ENCODE measurements at regions not wholly inside any gene's neighbourhood (a gene's known extent, or its start where the extent isn't known, plus 50 kb on each side); places are given as distances from the start of the nearest gene placed in this dataset.
"Not testable (repeated sequence)": the region's sequence is repeated elsewhere in the genome, so short reads cannot be mapped to it uniquely, and the experiment has no call there.

DNA sequence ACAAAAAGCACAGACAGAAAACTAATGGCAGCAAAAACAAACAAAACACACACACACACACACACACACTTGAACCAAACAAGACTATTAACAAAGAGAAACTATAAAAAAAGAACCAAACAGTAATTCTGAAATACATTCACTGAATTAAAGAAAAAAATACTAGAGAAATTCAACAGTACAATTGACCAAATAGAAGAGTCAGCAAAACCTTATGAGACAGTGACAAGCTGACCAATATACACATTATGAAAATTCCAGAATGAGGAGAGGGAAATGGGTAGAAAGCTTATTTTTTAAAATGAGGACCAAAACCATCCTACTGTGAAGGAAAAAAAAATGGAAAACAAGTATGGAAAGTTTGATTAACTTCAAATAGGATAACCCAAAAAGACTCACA is 212.2 kb upstream of the BTBD3 start:
- no peaks in the 10 kb centered on the region for H3K4me1 ChIP-seq (ENCODE audit: control insufficient read depth in 1 of 2, insufficient read depth in 2 of 2, low read depth in 1 of 2, low read length in 1 of 2)
- DNase-seq, result no peak
- H3K27ac ChIP-seq (ENCODE audit: low read depth in 2 of 2, low read length in 1 of 2), result no peak overlapping the region
- H3K9me3 ChIP-seq, result no peaks in the 10 kb centered on the region
- ChIA-PET POLR2A (no interaction called here), CTCF (interaction anchor here (1.2 kb wide), 1 partner anchor 11 kb away, joined by 4 read pairs; no protein-coding TSS in a partner anchor)
- no peaks in the 10 kb centered on the region for H4K20me1 ChIP-seq (ENCODE audit: insufficient read depth)
- H3K9ac ChIP-seq, result no peak overlapping the region
- no peak for TF ChIP-seq RCOR1 (IDR thresholded peaks at IDR 0.05; ENCODE audit: low read length)
- no peak for TF ChIP-seq TEAD4 (IDR thresholded peaks at IDR 0.05; ENCODE audit: borderline replicate concordance, insufficient read depth)
- TF ChIP-seq EP300 (IDR thresholded peaks at IDR 0.05; ENCODE audit: borderline replicate concordance in 1 of 2, low read depth in 1 of 2, low read length in 1 of 2), result no peak
- no peak for TF ChIP-seq CHD2 (IDR thresholded peaks at IDR 0.05; ENCODE audit: low read length, partially characterized antibody)
- no peak for TF ChIP-seq TCF12 (IDR thresholded peaks at IDR 0.05)
- no peak for TF ChIP-seq SMC3 (IDR thresholded peaks at IDR 0.05; ENCODE audit: low read depth, low read length)
- no peak for TF ChIP-seq GABPA (IDR thresholded peaks at IDR 0.05; ENCODE audit: low read depth)
- TF ChIP-seq ELF1 (IDR thresholded peaks at IDR 0.05), result no peak
- TF ChIP-seq, protein P1, sequence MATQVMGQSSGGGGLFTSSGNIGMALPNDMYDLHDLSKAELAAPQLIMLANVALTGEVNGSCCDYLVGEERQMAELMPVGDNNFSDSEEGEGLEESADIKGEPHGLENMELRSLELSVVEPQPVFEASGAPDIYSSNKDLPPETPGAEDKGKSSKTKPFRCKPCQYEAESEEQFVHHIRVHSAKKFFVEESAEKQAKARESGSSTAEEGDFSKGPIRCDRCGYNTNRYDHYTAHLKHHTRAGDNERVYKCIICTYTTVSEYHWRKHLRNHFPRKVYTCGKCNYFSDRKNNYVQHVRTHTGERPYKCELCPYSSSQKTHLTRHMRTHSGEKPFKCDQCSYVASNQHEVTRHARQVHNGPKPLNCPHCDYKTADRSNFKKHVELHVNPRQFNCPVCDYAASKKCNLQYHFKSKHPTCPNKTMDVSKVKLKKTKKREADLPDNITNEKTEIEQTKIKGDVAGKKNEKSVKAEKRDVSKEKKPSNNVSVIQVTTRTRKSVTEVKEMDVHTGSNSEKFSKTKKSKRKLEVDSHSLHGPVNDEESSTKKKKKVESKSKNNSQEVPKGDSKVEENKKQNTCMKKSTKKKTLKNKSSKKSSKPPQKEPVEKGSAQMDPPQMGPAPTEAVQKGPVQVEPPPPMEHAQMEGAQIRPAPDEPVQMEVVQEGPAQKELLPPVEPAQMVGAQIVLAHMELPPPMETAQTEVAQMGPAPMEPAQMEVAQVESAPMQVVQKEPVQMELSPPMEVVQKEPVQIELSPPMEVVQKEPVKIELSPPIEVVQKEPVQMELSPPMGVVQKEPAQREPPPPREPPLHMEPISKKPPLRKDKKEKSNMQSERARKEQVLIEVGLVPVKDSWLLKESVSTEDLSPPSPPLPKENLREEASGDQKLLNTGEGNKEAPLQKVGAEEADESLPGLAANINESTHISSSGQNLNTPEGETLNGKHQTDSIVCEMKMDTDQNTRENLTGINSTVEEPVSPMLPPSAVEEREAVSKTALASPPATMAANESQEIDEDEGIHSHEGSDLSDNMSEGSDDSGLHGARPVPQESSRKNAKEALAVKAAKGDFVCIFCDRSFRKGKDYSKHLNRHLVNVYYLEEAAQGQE (IDR thresholded peaks at IDR 0.05; ENCODE audit: low read depth, low read length), result no peak
- no peak for TF ChIP-seq TAF1 (IDR thresholded peaks at IDR 0.05; ENCODE audit: borderline replicate concordance, low read depth, low read length)
- no peak for TF ChIP-seq MXI1 (IDR thresholded peaks at IDR 0.05; ENCODE audit: low read depth, low read length)
- TF ChIP-seq, protein P2, sequence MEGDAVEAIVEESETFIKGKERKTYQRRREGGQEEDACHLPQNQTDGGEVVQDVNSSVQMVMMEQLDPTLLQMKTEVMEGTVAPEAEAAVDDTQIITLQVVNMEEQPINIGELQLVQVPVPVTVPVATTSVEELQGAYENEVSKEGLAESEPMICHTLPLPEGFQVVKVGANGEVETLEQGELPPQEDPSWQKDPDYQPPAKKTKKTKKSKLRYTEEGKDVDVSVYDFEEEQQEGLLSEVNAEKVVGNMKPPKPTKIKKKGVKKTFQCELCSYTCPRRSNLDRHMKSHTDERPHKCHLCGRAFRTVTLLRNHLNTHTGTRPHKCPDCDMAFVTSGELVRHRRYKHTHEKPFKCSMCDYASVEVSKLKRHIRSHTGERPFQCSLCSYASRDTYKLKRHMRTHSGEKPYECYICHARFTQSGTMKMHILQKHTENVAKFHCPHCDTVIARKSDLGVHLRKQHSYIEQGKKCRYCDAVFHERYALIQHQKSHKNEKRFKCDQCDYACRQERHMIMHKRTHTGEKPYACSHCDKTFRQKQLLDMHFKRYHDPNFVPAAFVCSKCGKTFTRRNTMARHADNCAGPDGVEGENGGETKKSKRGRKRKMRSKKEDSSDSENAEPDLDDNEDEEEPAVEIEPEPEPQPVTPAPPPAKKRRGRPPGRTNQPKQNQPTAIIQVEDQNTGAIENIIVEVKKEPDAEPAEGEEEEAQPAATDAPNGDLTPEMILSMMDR (IDR thresholded peaks at IDR 0.05), result no peak
- no peak for TF ChIP-seq POLR2AphosphoS5 (IDR thresholded peaks at IDR 0.05; ENCODE audit: low read depth, low read length)
- no peak for TF ChIP-seq NRF1 (IDR thresholded peaks at IDR 0.05; ENCODE audit: low read depth, low read length)
- H2AFZ ChIP-seq (ENCODE audit: low read depth), result no peak overlapping the region
- H3K9me2 ChIP-seq, result no peaks in the 10 kb centered on the region
- no peaks in the 10 kb centered on the region for H3K79me2 ChIP-seq (ENCODE audit: insufficient read depth)
- no peak overlapping the region for H3K4me2 ChIP-seq
- H3F3A ChIP-seq (replicated peaks; ENCODE audit: insufficient read depth), result no peaks in the 10 kb centered on the region
- H3K36me3 ChIP-seq (replicated peaks in 1 of 2; ENCODE audit: control insufficient read depth in 1 of 2, insufficient read depth in 2 of 2, low read length in 1 of 2), result no peaks in the 10 kb centered on the region
- no peak overlapping the region for H3K4me3 ChIP-seq (ENCODE audit: low read depth in 2 of 2, low read length in 1 of 2)
- no peaks in the 10 kb centered on the region for H3K27me3 ChIP-seq (ENCODE audit: insufficient read depth)

DNA sequence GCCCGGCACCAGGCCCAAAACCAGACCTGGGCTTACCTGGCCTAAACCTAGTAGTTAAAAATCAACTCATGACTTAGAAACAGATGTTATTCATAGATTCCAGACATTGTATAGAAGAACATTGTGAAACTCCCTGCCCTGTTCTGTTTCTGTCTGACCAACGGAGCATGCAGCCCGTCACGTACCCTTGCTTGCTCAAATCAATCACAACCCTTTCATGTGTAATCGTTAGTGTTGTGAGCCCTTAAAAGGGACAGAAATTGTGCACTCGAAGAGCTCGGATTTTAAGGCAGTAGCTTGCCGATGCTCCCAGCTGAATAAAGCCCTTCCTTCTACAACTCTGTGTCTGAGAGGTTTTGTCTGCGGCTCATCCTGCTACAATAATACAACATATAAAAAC is 209.5 kb upstream of the BTBD3 start:
- CTCF ChIA-PET, result not testable (repeated sequence)

More for the DNA sequence above, 209.5 kb upstream of the BTBD3 start:
- H3K9me2 ChIP-seq; H3K79me2 ChIP-seq (ENCODE audit: insufficient read depth); POLR2A ChIA-PET; H2AFZ ChIP-seq (ENCODE audit: low read depth); H3K9me3 ChIP-seq; H4K20me1 ChIP-seq (ENCODE audit: insufficient read depth); H3K27ac ChIP-seq (ENCODE audit: low read depth in 2 of 2, low read length in 1 of 2); H3K4me3 ChIP-seq (ENCODE audit: low read depth in 2 of 2, low read length in 1 of 2); H3K4me1 ChIP-seq (ENCODE audit: control insufficient read depth in 1 of 2, insufficient read depth in 2 of 2, low read depth in 1 of 2, low read length in 1 of 2); H3K9ac ChIP-seq; H3K36me3 ChIP-seq (replicated peaks in 1 of 2; ENCODE audit: control insufficient read depth in 1 of 2, insufficient read depth in 2 of 2, low read length in 1 of 2); H3K4me2 ChIP-seq; H3K27me3 ChIP-seq (ENCODE audit: insufficient read depth); H3F3A ChIP-seq (replicated peaks; ENCODE audit: insufficient read depth); DNase-seq: not testable (repeated sequence)
- 50% methylated on average over 9 of the region's 9 CpGs for WGBS (ENCODE audit: low lambda C conversion rate)
